CD4-positive, CD25-positive, alpha-beta regulatory T cell (primary cell): ENCODE measurements at regions not wholly inside any gene's neighbourhood (a gene's known extent, or its start where the extent isn't known, plus 50 kb on each side); places are given as distances from the start of the nearest gene placed in this dataset.

Experiments
- ATAC-seq, 2 donors: fragments of 150-1000 bp; cut with Tn5 transposase; one replicate each; pipeline ENCODE4 v1.10.0; 2021; ENCODE audit warnings: low read depth in 2 of 2, moderate number of reproducible peaks in 2 of 2, moderate library complexity in 1 of 2
- DNase-seq, 3 donors: peaks; one replicate each; pipeline versions ENCODE4 v3.0.0 to v3.0.0-alpha.2; 2012 to 2022; ENCODE audit warnings: mixed read lengths in 1 of 3
- H3K27ac ChIP-seq: one replicate; pipeline ENCODE4 v1.7.0; 2013; ENCODE audit warnings: mild to moderate bottlenecking, low read length; ENCODE audit not compliant: insufficient read depth, poor library complexity, severe bottlenecking
- H3K27me3 ChIP-seq: one replicate; pipeline ENCODE4 v1.7.0; 2013; ENCODE audit warnings: low read length; ENCODE audit not compliant: control insufficient read depth, insufficient read depth
- H3K36me3 ChIP-seq: one replicate; pipeline ENCODE4 v1.7.0; 2013; ENCODE audit warnings: mild to moderate bottlenecking, low read length, moderate library complexity; ENCODE audit not compliant: control insufficient read depth, insufficient read depth
- H3K4me1 ChIP-seq: 2 replicates; pipeline ENCODE4 v1.7.0; 2013; ENCODE audit warnings: mild to moderate bottlenecking, low read length; ENCODE audit not compliant: insufficient read depth, control insufficient read depth, poor library complexity, severe bottlenecking
- H3K4me3 ChIP-seq: one replicate; pipeline ENCODE4 v1.7.0; 2013; ENCODE audit warnings: low read depth, mild to moderate bottlenecking, low read length, moderate library complexity
- H3K9me3 ChIP-seq, 2 experiments: 1 replicate in 1 of 2; 2 replicates in 1 of 2; pipeline ENCODE4 v1.7.0; 2013; ENCODE audit warnings: low read length in 2 of 2, mild to moderate bottlenecking in 1 of 2, moderate library complexity in 1 of 2; ENCODE audit not compliant: control insufficient read depth in 2 of 2
- H3K27ac Mint-ChIP-seq, 3 donors: one replicate each; pipeline ENCODE4 v1.8.0; 2020 to 2022; ENCODE audit warnings: mild to moderate bottlenecking in 3 of 3, mixed read lengths in 3 of 3, moderate library complexity in 2 of 3
- H3K27me3 Mint-ChIP-seq: one replicate; pipeline ENCODE4 v1.8.0; 2022; ENCODE audit warnings: mild to moderate bottlenecking, mixed read lengths
- H3K36me3 Mint-ChIP-seq: one replicate; pipeline ENCODE4 v1.8.0; 2020; ENCODE audit warnings: mixed read lengths
- H3K4me1 Mint-ChIP-seq, 4 donors: one replicate each; pipeline ENCODE4 v1.8.0; 2020 to 2022; ENCODE audit warnings: mixed read lengths in 4 of 4, mild to moderate bottlenecking in 1 of 4
- H3K4me3 Mint-ChIP-seq, 4 donors: one replicate each; pipeline ENCODE4 v1.8.0; 2020 to 2022; ENCODE audit warnings: mild to moderate bottlenecking in 4 of 4, mixed read lengths in 4 of 4, moderate library complexity in 3 of 4
- H3K9me3 Mint-ChIP-seq, 7 donors: one replicate each; pipeline ENCODE4 v1.8.0; 2020 to 2022; ENCODE audit warnings: mixed read lengths in 7 of 7, mild to moderate bottlenecking in 3 of 7, moderate library complexity in 2 of 7

- Histone ChIP-seq H3K27ac (no peak overlapping the region), H3K4me3 (no peak overlapping the region), H3K27me3 (no peaks in the 10 kb centered on the region), H3K4me1 (no peaks in the 10 kb centered on the region), H3K9me3 (no peaks in the 10 kb centered on the region), H3K36me3 (no peaks in the 10 kb centered on the region)
- Mint-ChIP-seq H3K4me1 (no peaks in the 10 kb centered on the region), H3K27me3 (no peaks in the 10 kb centered on the region), H3K4me3 (no peak overlapping the region), H3K36me3 (no peaks in the 10 kb centered on the region), H3K27ac (no peak overlapping the region), H3K9me3 (peaks cover 0 to 4% (median 0%) of the 10 kb centered on the region in 7 donors)
- ATAC-seq (no peak), DNase-seq (no peak)
Measured at GRCh38 chr3:181887685-181888084, 176.0 kb downstream of the SOX2 start.

- no peak overlapping the region for H3K27ac ChIP-seq
- no peaks in the 10 kb centered on the region for H3K27me3 Mint-ChIP-seq
- H3K9me3 Mint-ChIP-seq: peaks cover 0 to 4% (median 0%) of the 10 kb centered on the region in 7 donors
- ATAC-seq (no peak), DNase-seq (no peak)
- H3K27me3 ChIP-seq: no peaks in the 10 kb centered on the region
- H3K36me3 Mint-ChIP-seq: no peaks in the 10 kb centered on the region
- no peak overlapping the region for H3K4me3 Mint-ChIP-seq
- H3K4me1 ChIP-seq: no peaks in the 10 kb centered on the region
- no peak overlapping the region for H3K27ac Mint-ChIP-seq
- H3K9me3 ChIP-seq: no peaks in the 10 kb centered on the region
- no peaks in the 10 kb centered on the region for H3K36me3 ChIP-seq
- no peak overlapping the region for H3K4me3 ChIP-seq
- no peaks in the 10 kb centered on the region for H3K4me1 Mint-ChIP-seq
Measured at GRCh38 chr3:181888234-181888633, 176.5 kb downstream of the SOX2 start.

DNA sequence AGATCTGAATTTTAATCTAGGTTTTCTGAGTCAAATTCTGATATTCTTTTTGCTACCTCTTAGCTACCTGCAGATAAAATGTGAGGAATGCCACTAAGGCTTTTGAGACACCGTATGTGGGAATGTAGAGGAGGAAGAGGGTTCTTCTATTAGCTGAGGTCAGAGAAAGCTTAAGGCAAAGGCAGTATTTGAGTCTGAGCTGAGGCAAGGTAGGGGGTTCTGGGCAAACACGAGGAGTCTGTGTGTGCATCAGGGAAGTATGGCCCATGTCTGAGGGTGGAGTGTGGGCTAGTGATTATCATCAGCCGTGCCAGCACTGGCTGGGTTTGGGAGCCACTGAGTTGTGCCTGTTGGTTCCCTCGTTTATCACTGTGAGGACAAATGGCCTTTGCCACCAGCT is 181.1 kb downstream of the SOX2 start:
- Histone ChIP-seq H3K9me3 (no peaks in the 10 kb centered on the region), H3K27me3 (no peaks in the 10 kb centered on the region), H3K4me3 (no peak overlapping the region), H3K4me1 (no peaks in the 10 kb centered on the region), H3K27ac (no peak overlapping the region), H3K36me3 (no peaks in the 10 kb centered on the region)
- H3K9me3 Mint-ChIP-seq: peaks cover 0 to 4% (median 0%) of the 10 kb centered on the region in 7 donors
- H3K4me1 Mint-ChIP-seq: no peaks in the 10 kb centered on the region
- no peaks in the 10 kb centered on the region for H3K36me3 Mint-ChIP-seq
- H3K27me3 Mint-ChIP-seq: no peaks in the 10 kb centered on the region
- no peak overlapping the region for H3K4me3 Mint-ChIP-seq
- ATAC-seq (no peak), DNase-seq (no peak)
- H3K27ac Mint-ChIP-seq: no peak overlapping the region

DNA sequence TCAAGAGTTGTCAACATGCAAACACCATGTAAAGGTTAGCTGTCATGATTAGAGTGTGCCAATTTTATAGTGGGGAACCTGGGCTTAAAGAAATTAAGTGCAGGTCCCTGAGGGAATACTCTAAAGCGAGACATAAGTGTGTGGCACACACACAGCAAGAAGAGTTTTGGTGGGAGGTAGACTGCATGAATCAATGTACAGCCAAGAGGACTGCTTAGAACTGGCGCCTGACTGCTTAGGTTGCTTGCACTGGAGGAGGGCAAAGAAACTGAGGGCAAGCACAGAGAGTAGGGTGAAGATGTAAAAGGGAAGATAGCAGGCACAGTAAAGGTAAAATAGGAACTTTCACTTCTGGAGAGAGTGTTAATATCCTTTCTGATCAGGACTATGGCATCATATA is 184.9 kb downstream of the SOX2 start:
- ATAC-seq: no peak
- H3K27ac Mint-ChIP-seq: no peak overlapping the region
- no peak overlapping the region for H3K4me3 Mint-ChIP-seq
- H3K4me1 ChIP-seq: no peaks in the 10 kb centered on the region
- H3K9me3 Mint-ChIP-seq: peaks cover 0 to 6% (median 0%) of the 10 kb centered on the region in 7 donors
- H3K4me3 ChIP-seq: no peak overlapping the region
- no peak for DNase-seq
- H3K27ac ChIP-seq: no peak overlapping the region
- no peaks in the 10 kb centered on the region for H3K27me3 Mint-ChIP-seq
- H3K4me1 Mint-ChIP-seq: no peaks in the 10 kb centered on the region
- no peaks in the 10 kb centered on the region for H3K36me3 ChIP-seq
- no peaks in the 10 kb centered on the region for H3K27me3 ChIP-seq
- no peaks in the 10 kb centered on the region for H3K36me3 Mint-ChIP-seq
- H3K9me3 ChIP-seq: no peaks in the 10 kb centered on the region

GRCh38 chr3:181899702-181900101 is 188.0 kb downstream of the SOX2 start:
- ATAC-seq: no peak
- H3K4me1 ChIP-seq: no peaks in the 10 kb centered on the region
- H3K4me3 Mint-ChIP-seq: no peak overlapping the region
- peaks cover 0 to 6% (median 0%) of the 10 kb centered on the region in 7 donors for H3K9me3 Mint-ChIP-seq
- no peak overlapping the region for H3K27ac Mint-ChIP-seq
- H3K4me3 ChIP-seq: no peak overlapping the region
- H3K27me3 ChIP-seq: no peaks in the 10 kb centered on the region
- H3K27me3 Mint-ChIP-seq: no peaks in the 10 kb centered on the region
- H3K27ac ChIP-seq: no peak overlapping the region
- no peaks in the 10 kb centered on the region for H3K4me1 Mint-ChIP-seq
- no peaks in the 10 kb centered on the region for H3K36me3 ChIP-seq
- no peaks in the 10 kb centered on the region for H3K9me3 ChIP-seq
- H3K36me3 Mint-ChIP-seq: no peaks in the 10 kb centered on the region
- no peak for DNase-seq

- Mint-ChIP-seq H3K27ac (no peak overlapping the region), H3K36me3 (no peaks in the 10 kb centered on the region), H3K27me3 (no peaks in the 10 kb centered on the region), H3K9me3 (peaks cover 0 to 6% (median 0%) of the 10 kb centered on the region in 7 donors), H3K4me3 (no peak overlapping the region), H3K4me1 (peaks cover 0 to 2% (median 0%) of the 10 kb centered on the region in 4 donors)
- no peaks in the 10 kb centered on the region for H3K27me3 ChIP-seq
- no peaks in the 10 kb centered on the region for H3K4me1 ChIP-seq
- DNase-seq (no peak), ATAC-seq (no peak)
- H3K27ac ChIP-seq: no peak overlapping the region
- no peaks in the 10 kb centered on the region for H3K36me3 ChIP-seq
- H3K9me3 ChIP-seq: no peaks in the 10 kb centered on the region
- H3K4me3 ChIP-seq: no peak overlapping the region
Measured at GRCh38 chr3:181901626-181902025, 189.9 kb downstream of the SOX2 start.

DNA sequence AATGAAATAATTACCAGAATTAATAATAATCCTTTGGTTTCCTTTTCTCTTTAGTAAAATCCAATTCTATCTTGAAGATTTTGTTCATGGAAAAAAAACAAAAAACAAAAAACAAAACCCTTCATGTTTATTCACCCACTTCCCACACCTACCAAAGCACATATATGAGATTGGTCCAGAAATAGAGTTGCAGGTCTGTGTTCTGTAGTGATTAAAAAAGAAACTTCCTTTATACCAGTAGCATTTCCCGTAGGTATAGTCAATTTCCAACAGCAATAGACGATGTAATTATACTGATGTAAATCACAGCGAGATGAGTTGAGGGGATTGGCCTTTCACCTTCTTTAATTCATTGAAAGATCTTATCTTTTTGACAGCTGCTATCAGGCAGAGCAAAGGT is 194.6 kb downstream of the SOX2 start:
- Mint-ChIP-seq H3K27me3 (no peaks in the 10 kb centered on the region), H3K4me1 (peaks cover 0 to 2% (median 0%) of the 10 kb centered on the region in 4 donors), H3K36me3 (no peaks in the 10 kb centered on the region), H3K27ac (no peak overlapping the region), H3K9me3 (peaks cover 0 to 4% (median 0%) of the 10 kb centered on the region in 7 donors), H3K4me3 (no peak overlapping the region)
- Histone ChIP-seq H3K27me3 (no peaks in the 10 kb centered on the region), H3K4me3 (no peak overlapping the region), H3K4me1 (no peaks in the 10 kb centered on the region), H3K36me3 (no peaks in the 10 kb centered on the region), H3K9me3 (no peaks in the 10 kb centered on the region), H3K27ac (no peak overlapping the region)
- no peak for DNase-seq
- no peak for ATAC-seq

DNA sequence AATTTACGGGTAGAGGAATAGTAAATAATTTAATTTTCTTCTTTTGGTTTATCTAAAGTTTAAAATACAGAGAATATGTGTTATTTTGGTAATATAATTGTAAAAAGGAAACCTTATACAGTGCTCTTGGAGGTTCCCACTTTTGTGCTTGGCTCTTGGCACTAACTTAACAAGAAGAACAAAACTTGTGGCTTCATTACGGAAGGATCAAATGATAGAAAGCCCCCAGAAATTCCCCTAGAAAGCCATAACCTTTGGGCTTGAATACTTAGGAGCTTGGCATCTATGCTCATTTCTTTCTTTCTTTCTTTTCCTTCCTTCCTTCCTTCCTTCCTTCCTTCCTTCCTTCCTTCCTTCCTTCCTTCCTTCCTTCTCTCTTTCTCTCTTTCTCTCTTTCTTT is 197.5 kb downstream of the SOX2 start:
- Mint-ChIP-seq H3K4me1 (peaks cover 0 to 2% (median 0%) of the 10 kb centered on the region in 4 donors), H3K27me3 (peaks cover 4% of the 10 kb centered on the region), H3K4me3 (no peak overlapping the region), H3K27ac (peak overlapping the region in 1 of 3 donors; percentile 79), H3K9me3 (peaks cover 0 to 4% (median 0%) of the 10 kb centered on the region in 7 donors), H3K36me3 (no peaks in the 10 kb centered on the region)
- no peaks in the 10 kb centered on the region for H3K4me1 ChIP-seq
- DNase-seq (no peak), ATAC-seq (no peak)
- no peaks in the 10 kb centered on the region for H3K27me3 ChIP-seq
- H3K27ac ChIP-seq: no peak overlapping the region
- no peak overlapping the region for H3K4me3 ChIP-seq
- no peaks in the 10 kb centered on the region for H3K9me3 ChIP-seq
- H3K36me3 ChIP-seq: no peaks in the 10 kb centered on the region
